ENCODE measurements at regions not wholly inside any gene's neighbourhood (a gene's known extent, or its start where the extent isn't known, plus 50 kb on each side); places are given as distances from the start of the nearest gene placed in this dataset.

DNA sequence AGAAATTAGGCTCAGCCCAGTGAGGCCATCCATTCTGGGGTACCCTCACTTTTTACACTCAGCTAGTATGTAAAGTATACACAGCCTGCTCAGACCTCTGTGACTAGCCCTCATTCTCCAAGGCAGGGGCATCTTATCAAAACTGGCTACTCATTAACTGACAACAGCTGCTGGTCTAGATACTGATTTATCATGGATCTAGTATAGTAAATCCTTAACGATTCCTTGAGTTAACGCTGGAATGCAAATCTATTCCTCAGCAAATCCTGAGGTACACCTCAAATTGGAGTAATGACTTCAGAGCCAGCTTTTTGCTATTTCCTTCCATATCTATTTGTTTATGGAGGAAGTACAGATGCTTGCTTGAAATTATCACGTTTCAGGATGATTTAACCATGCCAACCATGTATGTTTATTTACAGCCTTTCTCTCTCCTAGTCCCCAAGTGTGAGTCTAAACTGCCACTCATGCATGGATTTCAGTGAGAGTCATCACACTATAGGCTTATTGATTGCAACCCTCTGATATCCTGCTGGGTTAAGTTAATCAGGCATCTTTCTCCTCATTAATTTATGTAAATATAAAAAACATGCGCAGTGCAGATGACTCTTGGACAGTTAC lies 70.2 kb upstream of the DOK6 start:
- DNase-seq: no peak
- no peak for ATAC-seq

DNA sequence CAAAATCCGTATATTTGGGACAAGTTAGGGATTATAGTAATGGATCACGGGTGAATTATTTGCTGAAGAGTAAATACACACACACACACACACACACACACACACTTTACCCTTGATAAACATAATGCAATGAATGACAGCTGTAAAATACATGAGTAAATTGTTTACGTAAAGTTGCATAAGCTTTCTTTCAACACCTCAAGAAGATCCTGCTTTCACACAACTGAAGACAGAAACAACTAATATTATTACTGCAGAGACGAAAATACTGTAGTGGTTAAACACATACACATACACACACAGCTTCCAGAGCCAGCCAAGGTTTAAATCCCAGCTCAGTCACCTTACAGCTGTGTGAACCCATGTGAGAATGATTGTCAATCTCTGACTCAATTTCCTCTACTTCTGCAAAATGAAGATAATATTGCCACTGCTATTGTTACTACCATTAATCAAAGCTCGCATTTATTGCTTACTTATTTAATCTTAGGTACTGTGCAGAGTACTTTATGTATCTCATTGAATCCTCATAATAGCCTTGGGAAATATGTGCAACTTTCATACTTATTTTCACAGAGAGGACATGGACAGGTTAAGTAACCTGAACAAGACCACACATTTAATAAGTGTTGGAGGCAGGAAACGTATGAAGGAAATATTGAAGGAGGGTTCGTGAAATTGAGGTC lies 50.6 kb upstream of the DOK6 start:
- ATAC-seq (no peak), DNase-seq (no peak)
